HG02678 (cell line): ENCODE measurements at regions not wholly inside any gene's neighbourhood (a gene's known extent, or its start where the extent isn't known, plus 50 kb on each side); places are given as distances from the start of the nearest gene placed in this dataset.
"Not testable (repeated sequence)": the region's sequence is repeated elsewhere in the genome, so short reads cannot be mapped to it uniquely, and the experiment has no call there.

Source experiments
- ATAC-seq: cut with Tn5 transposase; IDR thresholded peaks from one replicate; pipeline ENCODE4 v1.9.1; 2021; ENCODE audit warnings: mild to moderate bottlenecking, moderate library complexity; ENCODE audit not compliant: unreplicated experiment

DNA sequence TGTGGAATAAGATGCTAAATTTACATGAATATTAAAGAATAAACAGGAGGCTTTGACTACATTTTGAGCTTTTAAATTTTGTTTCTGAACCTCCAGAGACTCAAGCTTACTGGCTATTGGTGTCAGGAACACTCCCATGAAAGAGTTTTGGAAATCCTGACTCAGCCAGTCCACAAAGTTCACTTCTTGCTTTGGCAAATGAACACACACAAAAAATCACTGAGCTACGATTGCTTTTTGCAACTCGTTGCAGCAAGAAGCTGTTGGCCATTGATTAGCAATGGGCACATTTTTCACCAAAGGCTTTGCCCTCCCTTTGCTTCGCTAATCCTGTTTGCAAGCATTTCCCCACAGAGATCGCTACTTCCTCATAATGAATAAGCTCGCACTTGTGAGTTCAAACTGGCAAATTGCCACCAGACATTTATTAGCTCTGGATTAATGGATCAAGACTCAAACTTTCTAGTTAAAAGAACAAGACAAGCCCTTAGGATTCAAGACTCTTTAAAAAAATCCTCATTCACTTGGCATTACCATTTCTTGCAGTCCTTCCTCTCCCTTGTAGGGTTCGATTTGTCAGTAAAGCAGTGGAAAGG, 343.2 kb upstream of the ONECUT1 start:
- no peak for ATAC-seq

GRCh38 chr15:53130943-53131342, 340.8 kb upstream of the ONECUT1 start:
- no peak for ATAC-seq

- ATAC-seq, result no peak
These were observed 339.2 kb upstream of the ONECUT1 start for GRCh38 chr15:53129121-53129904.

DNA sequence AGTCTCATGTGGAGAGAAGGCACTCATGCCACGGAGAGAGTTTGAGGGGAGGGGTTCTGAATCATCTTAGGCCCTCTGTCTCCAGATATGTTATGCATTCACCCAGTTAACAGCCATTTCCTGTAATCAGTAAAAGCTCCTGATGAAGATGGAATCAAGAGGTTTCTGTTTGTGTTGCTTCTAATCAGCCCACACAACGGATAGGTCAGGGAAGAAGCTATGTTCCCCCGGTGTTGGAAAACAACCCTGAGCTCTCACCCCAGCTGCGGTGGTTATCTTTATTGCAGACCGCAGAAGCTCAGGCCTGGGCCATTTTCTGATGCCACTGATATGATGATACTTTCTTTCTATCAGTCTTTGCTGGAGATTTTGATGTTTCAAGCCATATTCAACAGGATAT, 338.5 kb upstream of the ONECUT1 start:
- no peak for ATAC-seq

DNA sequence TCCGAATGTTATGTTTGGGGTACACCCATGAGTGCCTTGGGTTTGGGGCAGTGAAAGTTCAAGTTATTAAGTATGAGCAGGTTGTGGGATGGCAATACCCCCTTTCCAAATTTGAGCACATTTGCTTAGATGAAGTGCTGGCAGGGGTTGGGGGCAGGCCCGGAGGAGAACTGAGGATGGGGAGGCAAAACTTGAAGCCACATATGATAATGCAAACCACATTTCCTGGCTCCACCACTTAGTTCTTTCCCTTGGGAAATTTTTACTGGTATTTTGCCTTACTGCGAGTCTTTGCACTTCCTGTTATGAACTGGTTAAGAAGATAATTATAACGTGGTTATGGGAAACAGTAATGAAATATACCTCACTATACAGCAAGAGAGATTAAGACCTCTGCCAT, 336.0 kb upstream of the ONECUT1 start:
- no peak for ATAC-seq

- no peak for ATAC-seq
These were observed 332.7 kb upstream of the ONECUT1 start for GRCh38 chr15:53122818-53123217.

- not testable (repeated sequence) for ATAC-seq
These were observed 326.8 kb upstream of the ONECUT1 start for GRCh38 chr15:53116915-53117314.

- ATAC-seq, result no peak
These were observed 326.0 kb upstream of the ONECUT1 start for GRCh38 chr15:53116169-53116568.

DNA sequence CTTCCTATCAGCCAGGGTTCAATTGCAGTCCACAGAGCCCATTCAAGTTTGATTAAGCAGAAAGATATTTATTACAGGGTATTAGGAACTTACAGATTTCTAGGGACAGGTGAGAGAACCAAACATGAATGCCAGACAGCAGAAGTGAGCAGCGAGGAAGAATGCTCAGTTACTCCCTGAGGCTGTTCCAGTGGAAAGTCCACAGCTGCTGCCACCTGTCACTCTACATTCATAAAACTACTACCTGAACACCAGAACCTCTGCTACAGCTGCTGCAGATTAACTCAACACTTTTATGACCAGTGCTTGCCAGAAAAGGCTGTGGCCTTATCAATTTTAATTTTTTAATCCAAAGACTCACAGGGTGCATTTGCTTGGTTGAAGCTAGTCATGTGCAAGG, 325.4 kb upstream of the ONECUT1 start:
- ATAC-seq, result no peak

DNA sequence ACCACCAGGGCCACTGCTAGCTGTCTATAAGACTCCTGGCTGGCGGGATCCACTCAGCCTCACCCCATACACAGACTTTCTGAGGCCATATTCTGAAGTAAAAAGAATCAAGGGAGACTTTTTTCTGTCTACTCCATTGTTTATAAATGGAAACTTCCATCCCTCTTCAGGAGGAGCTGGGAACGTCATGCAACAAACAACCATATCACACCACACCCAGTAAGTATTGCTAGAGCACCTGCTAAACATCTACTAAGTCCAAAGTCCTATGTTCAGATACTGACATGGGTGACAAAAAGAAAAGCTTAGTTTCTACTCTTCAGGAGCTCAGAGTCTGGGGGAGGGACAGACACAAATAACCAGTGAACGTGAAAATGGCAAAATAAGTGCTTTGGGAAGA, 324.8 kb upstream of the ONECUT1 start:
- ATAC-seq, result no peak

DNA sequence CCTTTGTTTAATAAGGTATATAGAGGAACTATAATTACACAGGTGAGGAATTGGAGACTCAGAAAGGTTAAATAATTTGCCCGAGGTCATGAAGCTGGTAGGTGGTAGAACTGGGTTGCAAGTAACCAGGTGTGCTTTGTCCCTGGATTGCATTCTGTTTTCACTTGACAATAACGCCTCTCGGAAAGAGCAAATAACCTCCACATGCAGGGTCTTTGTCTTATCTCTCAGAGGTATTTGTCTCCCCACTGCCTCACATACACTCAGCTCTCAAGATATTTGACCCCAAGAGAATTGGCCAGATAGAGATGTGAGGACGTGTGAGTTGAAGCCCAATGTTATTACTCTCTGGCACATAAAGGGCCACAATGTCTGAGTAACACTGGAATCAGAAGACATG, 320.9 kb upstream of the ONECUT1 start:
- ATAC-seq, result no peak

GRCh38 chr15:53108319-53108718, 318.2 kb upstream of the ONECUT1 start:
- ATAC-seq, result no peak

DNA sequence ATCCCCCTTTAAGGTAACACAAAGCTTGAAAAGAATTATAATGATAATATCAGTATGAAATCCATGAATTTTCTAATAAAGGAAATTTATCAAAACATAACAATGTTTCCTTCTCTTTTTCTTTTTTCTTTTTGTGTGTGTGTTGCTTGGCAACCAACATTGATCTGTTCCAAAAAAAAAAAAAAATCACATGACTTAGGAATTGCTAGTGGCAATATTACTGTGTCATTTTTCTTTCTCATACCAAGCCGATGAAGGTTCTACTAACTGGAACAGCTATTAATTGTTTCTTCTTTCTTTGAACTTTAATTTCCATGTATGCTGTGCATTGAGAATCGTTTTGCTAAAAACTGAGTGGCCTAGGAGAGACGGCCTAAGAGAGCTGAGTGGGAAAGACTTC, 317.7 kb upstream of the ONECUT1 start:
- ATAC-seq, result no peak

DNA sequence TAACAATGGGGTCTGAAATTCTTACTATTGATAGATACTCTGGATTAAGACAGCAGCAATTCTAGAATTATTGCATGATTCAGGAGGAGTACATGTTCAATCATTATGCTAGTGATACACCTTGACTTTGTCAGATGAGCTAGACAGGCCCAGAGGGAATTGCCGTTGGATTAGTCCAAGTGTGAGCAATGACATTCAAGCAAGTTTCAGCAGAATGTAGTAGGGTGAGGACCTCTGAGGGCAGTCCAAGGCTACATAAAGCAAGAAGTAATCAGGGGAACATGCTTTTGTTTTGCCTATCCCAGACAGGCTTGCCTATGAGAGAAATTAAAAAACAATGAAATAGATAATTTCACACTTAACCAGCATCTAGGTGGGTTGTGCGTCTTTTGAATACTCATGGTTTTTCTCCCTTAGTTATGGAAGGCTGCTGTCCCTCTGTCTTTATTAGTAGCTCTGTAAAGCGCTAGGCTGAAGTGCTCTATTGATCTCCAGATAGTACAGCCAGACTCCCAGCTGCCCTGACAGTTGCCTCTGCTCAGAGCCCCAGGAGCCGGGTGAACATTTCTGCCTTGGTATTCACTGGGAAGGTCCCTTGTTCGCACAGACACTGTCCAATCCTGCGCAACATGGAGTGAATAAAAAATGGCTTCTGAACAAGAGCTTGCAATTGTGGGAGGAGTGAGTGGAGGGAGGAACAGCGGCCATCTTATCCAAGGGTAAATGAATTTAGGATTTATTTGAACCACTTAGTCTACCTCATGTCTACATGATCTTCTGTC, 316.6 kb upstream of the ONECUT1 start:
- no peak for ATAC-seq

DNA sequence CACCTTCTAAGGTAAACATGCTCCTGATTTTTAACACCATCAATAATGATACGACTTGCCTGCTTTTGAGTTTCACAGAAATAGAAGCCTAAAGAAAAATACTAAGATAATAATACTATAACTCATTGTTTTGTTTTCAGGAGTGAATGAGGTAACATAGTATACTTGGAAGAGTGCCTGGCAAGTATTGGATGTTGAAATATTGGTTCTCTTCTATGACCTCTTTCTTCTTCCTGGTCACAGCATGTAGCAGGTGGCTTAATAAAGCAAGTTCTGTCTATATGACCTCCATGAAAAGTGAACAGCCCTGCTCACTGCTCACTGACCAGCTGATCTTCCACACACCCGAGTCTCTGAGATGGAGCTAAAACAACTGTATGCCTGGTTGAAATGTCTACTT, 312.3 kb upstream of the ONECUT1 start:
- ATAC-seq, result no peak

DNA sequence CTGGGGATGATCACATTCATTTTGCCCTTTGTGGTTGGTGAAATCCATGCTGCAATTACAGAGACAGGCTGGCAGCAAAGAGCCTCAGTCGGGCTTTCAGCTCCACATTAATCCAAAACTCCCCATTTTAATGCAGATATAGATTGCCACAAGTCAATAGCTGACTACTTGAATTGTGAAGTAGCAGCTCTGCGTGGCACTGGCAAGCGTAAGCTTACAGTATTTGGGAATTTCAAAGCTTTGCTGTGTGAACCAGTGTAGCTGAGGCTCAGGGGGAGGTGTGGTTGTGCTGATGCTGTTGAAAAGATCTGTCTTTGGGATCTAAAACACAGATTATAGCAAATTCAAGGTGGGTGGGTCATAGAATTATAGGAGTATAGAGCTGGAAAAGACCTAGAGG, 290.3 kb upstream of the ONECUT1 start:
- ATAC-seq, result no peak

GRCh38 chr15:53074221-53074620, 284.1 kb upstream of the ONECUT1 start:
- no peak for ATAC-seq

DNA sequence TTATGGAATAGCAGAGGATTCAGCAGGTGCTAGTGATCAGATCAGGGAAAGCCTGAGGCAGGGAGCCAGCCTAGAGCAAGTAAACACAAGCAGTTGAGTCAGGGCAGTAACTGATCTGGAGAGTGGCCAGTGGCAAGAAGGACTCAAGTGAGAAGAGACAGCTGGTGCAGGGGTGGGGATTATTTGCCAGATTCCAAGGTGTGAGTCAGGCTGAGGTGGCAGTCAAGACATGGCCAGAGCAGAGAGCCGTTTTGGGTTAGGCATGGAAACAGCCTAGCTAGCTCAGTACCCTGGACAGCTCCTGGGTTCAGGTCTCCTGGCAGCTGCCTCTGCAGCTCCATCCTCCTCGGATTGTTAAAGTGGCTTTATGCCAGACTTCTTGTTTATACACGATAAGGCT, 281.9 kb upstream of the ONECUT1 start:
- no peak for ATAC-seq

- ATAC-seq, result no peak
These were observed 278.5 kb upstream of the ONECUT1 start for GRCh38 chr15:53068636-53069035.

GRCh38 chr15:53059273-53060043, 269.3 kb upstream of the ONECUT1 start:
- no peak for ATAC-seq

DNA sequence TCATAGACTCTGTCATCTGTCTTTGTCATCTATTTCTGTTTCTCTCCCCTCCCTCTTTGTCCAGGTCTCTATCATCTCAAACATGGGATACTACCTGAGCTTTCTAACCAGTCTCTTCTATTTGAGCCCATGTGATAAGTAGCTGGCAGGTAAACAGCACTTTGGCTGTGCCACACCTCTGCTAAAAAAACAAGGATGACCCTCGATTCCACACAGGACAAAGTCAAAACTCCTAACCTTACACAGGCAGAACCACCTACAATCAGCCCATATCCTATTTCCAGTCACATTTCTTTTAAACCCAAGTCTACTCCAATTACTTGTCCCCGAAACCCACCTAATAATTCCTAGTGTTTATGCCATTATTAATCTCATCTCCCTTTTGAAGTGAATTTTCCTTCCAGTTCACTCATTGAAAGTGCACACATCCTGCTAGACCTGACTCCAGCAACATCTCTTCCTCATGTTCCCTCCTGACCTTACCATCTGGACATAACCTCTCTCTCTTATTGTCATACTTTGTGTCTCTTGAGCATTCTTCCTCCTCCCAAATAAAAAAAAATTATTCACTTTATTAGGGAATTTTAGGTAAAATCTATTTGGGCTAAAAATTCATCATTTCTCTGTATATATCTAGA, 256.1 kb upstream of the ONECUT1 start:
- ATAC-seq, result no peak
